Tibial artery (tissue), 4 donors: ENCODE measurements at regions not wholly inside any gene's neighbourhood (a gene's known extent, or its start where the extent isn't known, plus 50 kb on each side); places are given as distances from the start of the nearest gene placed in this dataset.
"Not testable (repeated sequence)": the region's sequence is repeated elsewhere in the genome, so short reads cannot be mapped to it uniquely, and the experiment has no call there.

Source experiments
- DNase-seq, 2 donors: peaks; one replicate each; pipeline ENCODE4 v3.0.0-alpha.2; 2019
- H3K27ac ChIP-seq, 2 donors: fragments of 200-600 bp; sonication (generic) in 1 of 2; 1 replicate in 1 of 2; 2 replicates in 1 of 2; pipeline ENCODE4 v1.5.1; 2018 to 2019; ENCODE audit warnings: mild to moderate bottlenecking in 1 of 2
- H3K27me3 ChIP-seq, 2 donors: fragments of 200-600 bp; sonication (generic) in 1 of 2; one replicate each; pipeline versions ENCODE4 v1.5.1 to v1.6.0; 2016 to 2019
- H3K36me3 ChIP-seq, 3 donors: fragments of 200-600 bp; sonication (generic) in 2 of 3; one replicate each; pipeline ENCODE4 v1.5.1; 2016 to 2019; ENCODE audit warnings: mild to moderate bottlenecking in 2 of 3
- H3K4me1 ChIP-seq, 4 donors: fragments of 200-600 bp; sonication (generic) in 2 of 4; 1 replicate in 3 of 4; 2 replicates in 1 of 4; pipeline ENCODE4 v1.5.1; 2016 to 2019
- H3K4me3 ChIP-seq, 2 donors: fragments of 200-600 bp; sonication (generic) in 1 of 2; 1 replicate in 1 of 2; 2 replicates in 1 of 2; pipeline ENCODE4 v1.5.1; 2018 to 2019; ENCODE audit warnings: mild to moderate bottlenecking in 2 of 2
- H3K9me3 ChIP-seq, 3 donors: fragments of 200-600 bp; sonication (generic) in 1 of 3; one replicate each; pipeline ENCODE4 v1.5.1; 2016 to 2019
- CTCF ChIP-seq, 2 experiments: fragments of 200-600 bp in 1 of 2; fragments of 450-650 bp in 1 of 2; IDR thresholded peaks; one replicate each; pipeline ENCODE4 v1.5.1; 2017 to 2019; ENCODE audit warnings: antibody characterized with exemption in 2 of 2, mild to moderate bottlenecking in 1 of 2, moderate library complexity in 1 of 2
- intact Hi-C: fragments of 100-400 bp; cut with DNase I; formaldehyde crosslinking; loops from one replicate; pipeline ENCODE4 v1.15.0; 2023; ENCODE audit warnings: low total_unique reads

GRCh38 chr12:25401547-25402345 is 151.0 kb upstream of the KRAS start:
- Histone ChIP-seq H3K27ac (no peak overlapping the region), H3K36me3 (no peaks in the 10 kb centered on the region), H3K9me3 (no peaks in the 10 kb centered on the region), H3K4me3 (no peak overlapping the region), H3K27me3 (peaks cover 0 to 2% of the 10 kb centered on the region in 2 donors), H3K4me1 (no peaks in the 10 kb centered on the region)
- intact Hi-C loops: no loop called here
- DNase-seq: no peak
- no peak for TF ChIP-seq CTCF (IDR thresholded peaks at IDR 0.05)

- H3K4me1 ChIP-seq: no peaks in the 10 kb centered on the region
- H3K9me3 ChIP-seq: no peaks in the 10 kb centered on the region
- no peak overlapping the region for H3K27ac ChIP-seq
- H3K27me3 ChIP-seq: no peaks in the 10 kb centered on the region
- no peak for TF ChIP-seq CTCF (IDR thresholded peaks at IDR 0.05)
- H3K36me3 ChIP-seq: no peaks in the 10 kb centered on the region
- intact Hi-C loops: no loop called here
- DNase-seq: no peak
- H3K4me3 ChIP-seq: no peak overlapping the region
Observed at GRCh38 chr12:25397001-25397400, 146.3 kb upstream of the KRAS start.

- H3K9me3 ChIP-seq: no peaks in the 10 kb centered on the region
- intact Hi-C loops: no loop called here
- no peak overlapping the region for H3K4me3 ChIP-seq
- no peak for DNase-seq
- no peaks in the 10 kb centered on the region for H3K4me1 ChIP-seq
- H3K36me3 ChIP-seq: no peaks in the 10 kb centered on the region
- H3K27ac ChIP-seq: no peak overlapping the region
- no peaks in the 10 kb centered on the region for H3K27me3 ChIP-seq
- TF ChIP-seq CTCF (IDR thresholded peaks at IDR 0.05): no peak
Observed at GRCh38 chr12:25395227-25395626, 144.5 kb upstream of the KRAS start.

GRCh38 chr12:25394775-25395174 is 144.0 kb upstream of the KRAS start:
- intact Hi-C loops, H3K27me3 ChIP-seq, DNase-seq, H3K27ac ChIP-seq, H3K9me3 ChIP-seq, H3K4me1 ChIP-seq, H3K4me3 ChIP-seq, H3K36me3 ChIP-seq: not testable (repeated sequence)

- no peak for DNase-seq
- Histone ChIP-seq H3K27ac (no peak overlapping the region), H3K36me3 (no peaks in the 10 kb centered on the region), H3K27me3 (no peaks in the 10 kb centered on the region), H3K4me1 (no peaks in the 10 kb centered on the region), H3K9me3 (no peaks in the 10 kb centered on the region), H3K4me3 (no peak overlapping the region)
- intact Hi-C loops: no loop called here
- no peak for TF ChIP-seq CTCF (IDR thresholded peaks at IDR 0.05)
Observed at GRCh38 chr12:25394025-25394424, 143.3 kb upstream of the KRAS start.

- H3K27ac ChIP-seq, H3K27me3 ChIP-seq, intact Hi-C loops, H3K4me1 ChIP-seq, H3K36me3 ChIP-seq, DNase-seq, H3K4me3 ChIP-seq, H3K9me3 ChIP-seq: not testable (repeated sequence)
Observed at GRCh38 chr12:25391346-25391745, 140.6 kb upstream of the KRAS start.

GRCh38 chr12:25388183-25388582 is 137.5 kb upstream of the KRAS start:
- Histone ChIP-seq H3K9me3 (no peaks in the 10 kb centered on the region), H3K4me3 (no peak overlapping the region), H3K36me3 (no peaks in the 10 kb centered on the region), H3K27ac (no peak overlapping the region), H3K4me1 (peaks cover 0 to 6% (median 0%) of the 10 kb centered on the region in 4 donors), H3K27me3 (no peaks in the 10 kb centered on the region)
- intact Hi-C loops: no loop called here
- TF ChIP-seq CTCF (IDR thresholded peaks at IDR 0.05): no peak
- DNase-seq: no peak
